H9 (cell line): ENCODE measurements at regions not wholly inside any gene's neighbourhood (a gene's known extent, or its start where the extent isn't known, plus 50 kb on each side); places are given as distances from the start of the nearest gene placed in this dataset.

Source experiments
- DNase-seq: peaks from one replicate; pipeline ENCODE4 v3.0.0-alpha.2; 2017
- H2AFZ ChIP-seq: one replicate; pipeline ENCODE4 v1.6.1; 2013; ENCODE audit warnings: mild to moderate bottlenecking, low read length, control low read depth, moderate library complexity
- H2AK5ac ChIP-seq: 2 replicates; pipeline ENCODE4 v1.6.1; 2013; ENCODE audit warnings: low read length, control low read depth, mixed read lengths; ENCODE audit not compliant: insufficient read length
- H2BK120ac ChIP-seq: one replicate; pipeline ENCODE4 v1.6.1; 2013; ENCODE audit warnings: low read depth, mild to moderate bottlenecking, low read length, control low read depth, inconsistent platforms; ENCODE audit not compliant: poor library complexity, severe bottlenecking
- H2BK12ac ChIP-seq: 2 replicates; pipeline ENCODE4 v1.6.1; 2013; ENCODE audit warnings: low read length, control low read depth, mixed read lengths, low read depth; ENCODE audit not compliant: insufficient read length
- H2BK15ac ChIP-seq: 2 replicates; pipeline ENCODE4 v1.6.1; 2013; ENCODE audit warnings: low read depth, low read length, control low read depth
- H2BK20ac ChIP-seq: one replicate; pipeline ENCODE4 v1.6.1; 2013; ENCODE audit warnings: low read depth, mild to moderate bottlenecking, low read length, control low read depth, inconsistent platforms; ENCODE audit not compliant: poor library complexity, severe bottlenecking
- H2BK5ac ChIP-seq: 2 replicates; pipeline ENCODE4 v1.6.1; 2013; ENCODE audit warnings: low read length, control low read depth, mixed read lengths; ENCODE audit not compliant: insufficient read length
- H3K14ac ChIP-seq: 2 replicates; pipeline ENCODE4 v1.6.1; 2013; ENCODE audit warnings: low read length, control low read depth; ENCODE audit not compliant: insufficient read depth
- H3K18ac ChIP-seq: 2 replicates; pipeline ENCODE4 v1.6.1; 2013; ENCODE audit warnings: low read depth, mild to moderate bottlenecking, mixed read lengths, low read length, control low read depth; ENCODE audit not compliant: insufficient read length
- H3K23ac ChIP-seq: 2 replicates; pipeline ENCODE4 v1.6.1; 2013; ENCODE audit warnings: low read length, control low read depth, mixed read lengths, low read depth; ENCODE audit not compliant: insufficient read length
- H3K23me2 ChIP-seq: 2 replicates; pipeline ENCODE4 v1.6.1; 2013; ENCODE audit warnings: low read depth, mild to moderate bottlenecking, mixed read lengths, low read length, control low read depth; ENCODE audit not compliant: insufficient read length, poor library complexity, severe bottlenecking
- H3K27ac ChIP-seq: 2 replicates; pipeline ENCODE4 v1.5.1; 2013; ENCODE audit warnings: low read length, control low read depth, mixed read lengths, low read depth; ENCODE audit not compliant: insufficient read length
- H3K27me3 ChIP-seq: 2 replicates; pipeline ENCODE4 v1.6.1; 2013; ENCODE audit warnings: low read length, control low read depth, inconsistent platforms; ENCODE audit not compliant: insufficient read depth
- H3K4ac ChIP-seq: 2 replicates; pipeline ENCODE4 v1.6.1; 2013; ENCODE audit warnings: low read depth, mild to moderate bottlenecking, control low read depth, inconsistent platforms, low read length, moderate library complexity
- H3K4me1 ChIP-seq: 2 replicates; pipeline ENCODE4 v1.6.1; 2013; ENCODE audit warnings: low read length, control low read depth, inconsistent platforms; ENCODE audit not compliant: insufficient read depth
- H3K4me2 ChIP-seq: 2 replicates; pipeline ENCODE4 v1.6.1; 2013; ENCODE audit warnings: low read length, control low read depth, mixed read lengths; ENCODE audit not compliant: insufficient read length, insufficient read depth
- H3K56ac ChIP-seq: 2 replicates; pipeline ENCODE4 v1.6.1; 2013; ENCODE audit warnings: low read depth, mild to moderate bottlenecking, mixed read lengths, low read length, control low read depth; ENCODE audit not compliant: insufficient read length
- H3K79me1 ChIP-seq: 2 replicates; pipeline ENCODE4 v1.6.1; 2013; ENCODE audit warnings: low read depth, mild to moderate bottlenecking, moderate library complexity, low read length, control low read depth, inconsistent platforms; ENCODE audit not compliant: insufficient read depth, poor library complexity, severe bottlenecking
- H3K79me2 ChIP-seq: 2 replicates; pipeline ENCODE4 v1.6.1; 2013; ENCODE audit warnings: low read length, control low read depth, inconsistent platforms; ENCODE audit not compliant: insufficient read depth
- H3K9ac ChIP-seq: 2 replicates; pipeline ENCODE4 v1.6.1; 2013; ENCODE audit warnings: low read length, control low read depth, mixed read lengths; ENCODE audit not compliant: insufficient read length; ENCODE audit errors: extremely low read depth
- H3K9me3 ChIP-seq: one replicate; pipeline ENCODE4 v1.6.1; 2013; ENCODE audit warnings: low read depth, low read length, inconsistent platforms; ENCODE audit not compliant: control insufficient read depth
- H3T11ph ChIP-seq: one replicate; pipeline ENCODE4 v1.6.1; 2013; ENCODE audit warnings: mild to moderate bottlenecking, low read length, control low read depth, inconsistent platforms
- H4K20me1 ChIP-seq: one replicate; pipeline ENCODE4 v1.6.1; 2013; ENCODE audit not compliant: control insufficient read depth, insufficient read length, insufficient read depth
- H4K5ac ChIP-seq: 2 replicates; pipeline ENCODE4 v1.6.1; 2013; ENCODE audit warnings: low read depth, mild to moderate bottlenecking, mixed read lengths, low read length, control low read depth; ENCODE audit not compliant: insufficient read length
- H4K8ac ChIP-seq: replicated peaks from 2 replicates; pipeline ENCODE4 v1.6.1; 2013; ENCODE audit warnings: low read length, control low read depth, mixed read lengths, low read depth; ENCODE audit not compliant: insufficient read length
- H4K91ac ChIP-seq: 2 replicates; pipeline ENCODE4 v1.6.1; 2013; ENCODE audit warnings: low read depth, mild to moderate bottlenecking, moderate library complexity, mixed read lengths, low read length, control low read depth; ENCODE audit not compliant: insufficient read length
- H3K27ac Mint-ChIP-seq, 3 experiments: 2 replicates in 2 of 3; 3 replicates in 1 of 3; pipeline ENCODE4 v1.8.0; 2020 to 2021; ENCODE audit warnings: mixed read lengths in 3 of 3, mild to moderate bottlenecking in 1 of 3, moderate library complexity in 1 of 3
- H3K27me3 Mint-ChIP-seq: 2 replicates; pipeline ENCODE4 v1.8.0; 2021; ENCODE audit warnings: low read depth, mild to moderate bottlenecking, moderate library complexity, mixed read lengths
- H3K36me3 Mint-ChIP-seq, 3 experiments: 2 replicates in 2 of 3; 3 replicates in 1 of 3; pipeline ENCODE4 v1.8.0; 2020 to 2021; ENCODE audit warnings: low read depth in 3 of 3, mixed read lengths in 3 of 3; ENCODE audit not compliant: insufficient read depth in 1 of 3
- H3K4me1 Mint-ChIP-seq, 2 experiments: 2 replicates each; pipeline ENCODE4 v1.8.0; 2020; ENCODE audit warnings: mixed read lengths in 2 of 2
- H3K4me3 Mint-ChIP-seq, 2 experiments: 2 replicates in 1 of 2; 3 replicates in 1 of 2; pipeline ENCODE4 v1.8.0; 2020 to 2021; ENCODE audit warnings: mild to moderate bottlenecking in 2 of 2, mixed read lengths in 2 of 2, moderate library complexity in 1 of 2
- H3K9me3 Mint-ChIP-seq, 2 experiments: 2 replicates in 1 of 2; 3 replicates in 1 of 2; pipeline ENCODE4 v1.8.0; 2020; ENCODE audit warnings: mild to moderate bottlenecking in 2 of 2, mixed read lengths in 2 of 2, moderate library complexity in 1 of 2
- WGBS: extraction: QIAGEN DNeasy Blood & Tissue Kit; methylation state at CpG from one replicate; pipeline ENCODE4 v1.1.7; 2013; ENCODE audit warnings: missing lambda C conversion rate, low lambda C conversion rate, mixed read lengths; ENCODE audit not compliant: insufficient read length; ENCODE audit errors: extremely low coverage; 5-methylcytosine and 5-hydroxymethylcytosine counted together
- TF ChIP-seq, protein P1 (sequence below): fragments of 200-600 bp; sonication (generic); conservative IDR thresholded peaks from 3 replicates; pipeline ENCODE4 v1.8.0; 2021; ENCODE audit warnings: antibody characterized with exemption, mild to moderate bottlenecking

- no peaks in the 10 kb centered on the region for H3K4me1 ChIP-seq
- no peaks in the 10 kb centered on the region for H3K27me3 ChIP-seq
- H4K91ac ChIP-seq, result no peak overlapping the region
- H3K79me1 ChIP-seq, result no peaks in the 10 kb centered on the region
- no peak overlapping the region for H3K23ac ChIP-seq
- H4K5ac ChIP-seq, result no peak overlapping the region
- TF ChIP-seq, protein P1, sequence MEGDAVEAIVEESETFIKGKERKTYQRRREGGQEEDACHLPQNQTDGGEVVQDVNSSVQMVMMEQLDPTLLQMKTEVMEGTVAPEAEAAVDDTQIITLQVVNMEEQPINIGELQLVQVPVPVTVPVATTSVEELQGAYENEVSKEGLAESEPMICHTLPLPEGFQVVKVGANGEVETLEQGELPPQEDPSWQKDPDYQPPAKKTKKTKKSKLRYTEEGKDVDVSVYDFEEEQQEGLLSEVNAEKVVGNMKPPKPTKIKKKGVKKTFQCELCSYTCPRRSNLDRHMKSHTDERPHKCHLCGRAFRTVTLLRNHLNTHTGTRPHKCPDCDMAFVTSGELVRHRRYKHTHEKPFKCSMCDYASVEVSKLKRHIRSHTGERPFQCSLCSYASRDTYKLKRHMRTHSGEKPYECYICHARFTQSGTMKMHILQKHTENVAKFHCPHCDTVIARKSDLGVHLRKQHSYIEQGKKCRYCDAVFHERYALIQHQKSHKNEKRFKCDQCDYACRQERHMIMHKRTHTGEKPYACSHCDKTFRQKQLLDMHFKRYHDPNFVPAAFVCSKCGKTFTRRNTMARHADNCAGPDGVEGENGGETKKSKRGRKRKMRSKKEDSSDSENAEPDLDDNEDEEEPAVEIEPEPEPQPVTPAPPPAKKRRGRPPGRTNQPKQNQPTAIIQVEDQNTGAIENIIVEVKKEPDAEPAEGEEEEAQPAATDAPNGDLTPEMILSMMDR, result no peak
- peaks cover 15 to 21% of the 10 kb centered on the region in 2 experiments for H3K4me1 Mint-ChIP-seq
- H3K23me2 ChIP-seq, result no peaks in the 10 kb centered on the region
- no peak for DNase-seq
- no peak overlapping the region for H3K4me3 Mint-ChIP-seq
- no peak overlapping the region for H2AK5ac ChIP-seq
- no peak overlapping the region for H2BK5ac ChIP-seq
- H2BK20ac ChIP-seq, result no peak overlapping the region
- no peaks in the 10 kb centered on the region for H3K36me3 Mint-ChIP-seq
- no peaks in the 10 kb centered on the region for H4K20me1 ChIP-seq
- H3K4me2 ChIP-seq, result no peak overlapping the region
- H4K8ac ChIP-seq, result no peak overlapping the region
- H2BK120ac ChIP-seq, result no peak overlapping the region
- H3K56ac ChIP-seq, result no peak overlapping the region
- no peak overlapping the region; a peak in 1 of 7 replicates for H3K27ac Mint-ChIP-seq
- H2AFZ ChIP-seq, result no peak overlapping the region
- H2BK12ac ChIP-seq, result no peak overlapping the region
- no peaks in the 10 kb centered on the region for H3K9me3 ChIP-seq
- H3T11ph ChIP-seq, result no peak overlapping the region
- no peak overlapping the region for H3K14ac ChIP-seq
- H3K18ac ChIP-seq, result no peak overlapping the region
- H2BK15ac ChIP-seq, result no peak overlapping the region
- no peaks in the 10 kb centered on the region for H3K27me3 Mint-ChIP-seq
- no peak overlapping the region for H3K27ac ChIP-seq
- H3K79me2 ChIP-seq, result no peaks in the 10 kb centered on the region
- no peaks in the 10 kb centered on the region for H3K9me3 Mint-ChIP-seq
- no peak overlapping the region for H3K9ac ChIP-seq
- no peak overlapping the region for H3K4ac ChIP-seq
- WGBS, result no CpG with 5 or more reads among the region's 6 CpGs
These were observed 427.7 kb downstream of the FUT8 start for GRCh38 chr14:65840118-65840751.
